ENCODE measurements at regions not wholly inside any gene's neighbourhood (a gene's known extent, or its start where the extent isn't known, plus 50 kb on each side); places are given as distances from the start of the nearest gene placed in this dataset.

GRCh38 chr4:104942990-104943743 lies 203.5 kb upstream of the TET2 start (continued):
- TF ChIP-seq REST (IDR thresholded peaks at IDR 0.05; ENCODE audit: low read depth, low read length) (no peak), IRF4 (IDR thresholded peaks at IDR 0.05; ENCODE audit: low read depth, low read length) (no peak), IRF3 (IDR thresholded peaks at IDR 0.05) (no peak), CEBPZ (IDR thresholded peaks at IDR 0.05; ENCODE audit: low read depth, low read length) (no peak), JUND (IDR thresholded peaks at IDR 0.05; ENCODE audit: low read depth, low read length) (no peak), ZBED1 (IDR thresholded peaks at IDR 0.05; ENCODE audit: borderline replicate concordance) (no peak), STAT1 (conservative IDR thresholded peaks at IDR 0.05) (no peak), FOXM1 (IDR thresholded peaks at IDR 0.05; ENCODE audit: low read depth, low read length) (peak; percentile 72; the same call in 1 of the 2 replicates), SP1 (IDR thresholded peaks at IDR 0.05; ENCODE audit: low read depth, low read length) (no peak), RCOR1 (conservative IDR thresholded peaks at IDR 0.05; ENCODE audit: low read depth, low read length) (no peak), IKZF2 (IDR thresholded peaks at IDR 0.05) (peak; percentile 63 to 65; a peak in 3 of 4 replicates), NR2F1 (conservative IDR thresholded peaks at IDR 0.05) (no peak), ZZZ3 (IDR thresholded peaks at IDR 0.05; ENCODE audit: control insufficient read depth, insufficient read length, low read depth) (no peak), HDAC6 (IDR thresholded peaks at IDR 0.05; ENCODE audit: unreplicated experiment) (no peak), FOS (IDR thresholded peaks at IDR 0.05; ENCODE audit: borderline replicate concordance, extremely low read depth, insufficient read length) (no peak), ATF3 (IDR thresholded peaks at IDR 0.05; ENCODE audit: borderline replicate concordance, extremely low read depth, low read depth, low read length) (no peak), STAT3 (IDR thresholded peaks at IDR 0.05; ENCODE audit: low read depth, low read length) (no peak), NBN (IDR thresholded peaks at IDR 0.05) (no peak), KLF5 (IDR thresholded peaks at IDR 0.05; ENCODE audit: partially characterized antibody) (no peak), GATAD2B (conservative IDR thresholded peaks at IDR 0.05; ENCODE audit: low read depth) (no peak), EZH2 (IDR thresholded peaks at IDR 0.05; ENCODE audit: borderline replicate concordance, control insufficient read depth, low read depth, low read length) (no peak), NR2C1 (IDR thresholded peaks at IDR 0.05) (no peak), RAD21 (IDR thresholded peaks at IDR 0.05; ENCODE audit: insufficient read depth, low read depth, low read length) (peak; percentile 20; the same call in 1 of the 2 replicates), CHD4 (IDR thresholded peaks at IDR 0.05) (no peak), MTA3 (IDR thresholded peaks at IDR 0.05; ENCODE audit: borderline replicate concordance, low read length) (peak; percentile 53; the same call in 1 of the 2 replicates)

Measured in GM12878 (cell line).